ENCODE measurements at regions not wholly inside any gene's neighbourhood (a gene's known extent, or its start where the extent isn't known, plus 50 kb on each side); places are given as distances from the start of the nearest gene placed in this dataset.

GRCh38 chr3:144369129-144369879 lies 397.7 kb downstream of the DIPK2A start (continued):
- TF ChIP-seq ZNF462 (CRISPR knock-in tag; IDR thresholded peaks at IDR 0.05) = no peak

DNA sequence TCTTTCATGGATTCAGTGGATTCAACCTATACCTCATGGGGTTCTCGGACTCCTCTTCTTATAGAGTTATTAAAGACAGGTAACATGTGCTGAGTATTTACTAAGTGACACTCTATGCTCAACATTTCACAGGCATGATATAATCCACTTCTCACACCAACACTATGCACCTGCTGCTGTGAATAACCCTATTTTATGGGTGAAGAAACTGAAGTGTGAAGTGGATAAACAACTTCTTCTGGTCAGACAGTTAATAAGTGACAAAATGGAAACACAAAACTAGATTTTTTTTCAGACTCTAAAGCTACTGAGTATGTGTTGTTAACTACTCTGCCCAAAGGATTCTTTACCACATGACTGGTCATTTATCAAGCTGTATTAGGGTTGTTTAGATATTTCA lies 403.5 kb downstream of the DIPK2A start:
- H4K20me1 ChIP-seq (replicated peaks; ENCODE audit: insufficient read depth) = no peaks in the 10 kb centered on the region
- H3K4me2 ChIP-seq = no peak overlapping the region
- DNase-seq (ENCODE audit: low spot score) (no peak), ATAC-seq (no peak)
- Mint-ChIP-seq H3K4me3 (no peak overlapping the region), H3K27ac (no peak overlapping the region), H3K27me3 (ENCODE audit: insufficient read depth, low read depth, poor library complexity) (peaks cover 2% of the 10 kb centered on the region), H3K36me3 (ENCODE audit: low read depth) (no peaks in the 10 kb centered on the region; the same call in 2 of the 3 replicates), H3K4me1 (peaks cover 5% of the 10 kb centered on the region), H3K9me3 (no peaks in the 10 kb centered on the region)
- H3K9me2 ChIP-seq (ENCODE audit: insufficient read depth) = no peaks in the 10 kb centered on the region
- H2AFZ ChIP-seq = no peak overlapping the region
- peaks cover 6% of the 10 kb centered on the region for H3K4me1 ChIP-seq (ENCODE audit: insufficient read depth)
- no peaks in the 10 kb centered on the region for H3K36me3 ChIP-seq (ENCODE audit: insufficient read depth)
- TF ChIP-seq ZNF331 (CRISPR knock-in tag; IDR thresholded peaks at IDR 0.05; ENCODE audit: low read depth) (no peak), EZH2phosphoT487 (IDR thresholded peaks at IDR 0.05; ENCODE audit: unreplicated experiment) (no peak)
- no peaks in the 10 kb centered on the region for H3K27me3 ChIP-seq (ENCODE audit: insufficient read depth)
- H3K4me3 ChIP-seq = no peak overlapping the region
- no peaks in the 10 kb centered on the region for H3F3A ChIP-seq (replicated peaks; ENCODE audit: low read depth)
- H3K27ac ChIP-seq (ENCODE audit: low read depth) = no peak overlapping the region
- H3K79me2 ChIP-seq (replicated peaks; ENCODE audit: insufficient read depth) = no peaks in the 10 kb centered on the region

GRCh38 chr3:144380849-144381248 lies 409.2 kb downstream of the DIPK2A start:
- Mint-ChIP-seq H3K4me3 (no peak overlapping the region), H3K4me1 (peaks cover 15% of the 10 kb centered on the region), H3K27ac (no peak overlapping the region), H3K9me3 (no peaks in the 10 kb centered on the region), H3K27me3 (ENCODE audit: insufficient read depth, low read depth, poor library complexity) (no peaks in the 10 kb centered on the region), H3K36me3 (ENCODE audit: low read depth) (no peaks in the 10 kb centered on the region)
- Histone ChIP-seq H3K27ac (ENCODE audit: low read depth) (no peak overlapping the region), H3K4me2 (no peak overlapping the region), H4K20me1 (replicated peaks; ENCODE audit: insufficient read depth) (no peaks in the 10 kb centered on the region), H3K4me3 (no peak overlapping the region), H3F3A (replicated peaks; ENCODE audit: low read depth) (no peaks in the 10 kb centered on the region), H3K79me2 (replicated peaks; ENCODE audit: insufficient read depth) (no peaks in the 10 kb centered on the region), H3K27me3 (ENCODE audit: insufficient read depth) (no peaks in the 10 kb centered on the region), H3K4me1 (ENCODE audit: insufficient read depth) (peaks cover 16% of the 10 kb centered on the region; the same call in 1 of the 2 replicates), H2AFZ (no peak overlapping the region), H3K36me3 (ENCODE audit: insufficient read depth) (no peaks in the 10 kb centered on the region), H3K9me2 (ENCODE audit: insufficient read depth) (no peaks in the 10 kb centered on the region)
- DNase-seq (ENCODE audit: low spot score) (no peak), ATAC-seq (no peak)
- no peak for TF ChIP-seq CREB1 (CRISPR knock-in tag; IDR thresholded peaks at IDR 0.05; ENCODE audit: low read depth)
